CD4-positive, CD25-positive, alpha-beta regulatory T cell (primary cell): ENCODE measurements at regions not wholly inside any gene's neighbourhood (a gene's known extent, or its start where the extent isn't known, plus 50 kb on each side); places are given as distances from the start of the nearest gene placed in this dataset.

ENCODE experiments used
- ATAC-seq, 2 donors: fragments of 150-1000 bp; cut with Tn5 transposase; one replicate each; pipeline ENCODE4 v1.10.0; 2021; ENCODE audit warnings: low read depth in 2 of 2, moderate number of reproducible peaks in 2 of 2, moderate library complexity in 1 of 2
- DNase-seq, 3 donors: peaks; one replicate each; pipeline versions ENCODE4 v3.0.0 to v3.0.0-alpha.2; 2012 to 2022; ENCODE audit warnings: mixed read lengths in 1 of 3
- H3K27ac ChIP-seq: one replicate; pipeline ENCODE4 v1.7.0; 2013; ENCODE audit warnings: mild to moderate bottlenecking, low read length; ENCODE audit not compliant: insufficient read depth, poor library complexity, severe bottlenecking
- H3K27me3 ChIP-seq: one replicate; pipeline ENCODE4 v1.7.0; 2013; ENCODE audit warnings: low read length; ENCODE audit not compliant: control insufficient read depth, insufficient read depth
- H3K36me3 ChIP-seq: one replicate; pipeline ENCODE4 v1.7.0; 2013; ENCODE audit warnings: mild to moderate bottlenecking, low read length, moderate library complexity; ENCODE audit not compliant: control insufficient read depth, insufficient read depth
- H3K4me1 ChIP-seq: 2 replicates; pipeline ENCODE4 v1.7.0; 2013; ENCODE audit warnings: mild to moderate bottlenecking, low read length; ENCODE audit not compliant: insufficient read depth, control insufficient read depth, poor library complexity, severe bottlenecking
- H3K4me3 ChIP-seq: one replicate; pipeline ENCODE4 v1.7.0; 2013; ENCODE audit warnings: low read depth, mild to moderate bottlenecking, low read length, moderate library complexity
- H3K9me3 ChIP-seq, 2 experiments: 1 replicate in 1 of 2; 2 replicates in 1 of 2; pipeline ENCODE4 v1.7.0; 2013; ENCODE audit warnings: low read length in 2 of 2, mild to moderate bottlenecking in 1 of 2, moderate library complexity in 1 of 2; ENCODE audit not compliant: control insufficient read depth in 2 of 2
- H3K27ac Mint-ChIP-seq, 3 donors: one replicate each; pipeline ENCODE4 v1.8.0; 2020 to 2022; ENCODE audit warnings: mild to moderate bottlenecking in 3 of 3, mixed read lengths in 3 of 3, moderate library complexity in 2 of 3
- H3K27me3 Mint-ChIP-seq: one replicate; pipeline ENCODE4 v1.8.0; 2022; ENCODE audit warnings: mild to moderate bottlenecking, mixed read lengths
- H3K36me3 Mint-ChIP-seq: one replicate; pipeline ENCODE4 v1.8.0; 2020; ENCODE audit warnings: mixed read lengths
- H3K4me1 Mint-ChIP-seq, 4 donors: one replicate each; pipeline ENCODE4 v1.8.0; 2020 to 2022; ENCODE audit warnings: mixed read lengths in 4 of 4, mild to moderate bottlenecking in 1 of 4
- H3K4me3 Mint-ChIP-seq, 4 donors: one replicate each; pipeline ENCODE4 v1.8.0; 2020 to 2022; ENCODE audit warnings: mild to moderate bottlenecking in 4 of 4, mixed read lengths in 4 of 4, moderate library complexity in 3 of 4
- H3K9me3 Mint-ChIP-seq, 7 donors: one replicate each; pipeline ENCODE4 v1.8.0; 2020 to 2022; ENCODE audit warnings: mixed read lengths in 7 of 7, mild to moderate bottlenecking in 3 of 7, moderate library complexity in 2 of 7

DNA sequence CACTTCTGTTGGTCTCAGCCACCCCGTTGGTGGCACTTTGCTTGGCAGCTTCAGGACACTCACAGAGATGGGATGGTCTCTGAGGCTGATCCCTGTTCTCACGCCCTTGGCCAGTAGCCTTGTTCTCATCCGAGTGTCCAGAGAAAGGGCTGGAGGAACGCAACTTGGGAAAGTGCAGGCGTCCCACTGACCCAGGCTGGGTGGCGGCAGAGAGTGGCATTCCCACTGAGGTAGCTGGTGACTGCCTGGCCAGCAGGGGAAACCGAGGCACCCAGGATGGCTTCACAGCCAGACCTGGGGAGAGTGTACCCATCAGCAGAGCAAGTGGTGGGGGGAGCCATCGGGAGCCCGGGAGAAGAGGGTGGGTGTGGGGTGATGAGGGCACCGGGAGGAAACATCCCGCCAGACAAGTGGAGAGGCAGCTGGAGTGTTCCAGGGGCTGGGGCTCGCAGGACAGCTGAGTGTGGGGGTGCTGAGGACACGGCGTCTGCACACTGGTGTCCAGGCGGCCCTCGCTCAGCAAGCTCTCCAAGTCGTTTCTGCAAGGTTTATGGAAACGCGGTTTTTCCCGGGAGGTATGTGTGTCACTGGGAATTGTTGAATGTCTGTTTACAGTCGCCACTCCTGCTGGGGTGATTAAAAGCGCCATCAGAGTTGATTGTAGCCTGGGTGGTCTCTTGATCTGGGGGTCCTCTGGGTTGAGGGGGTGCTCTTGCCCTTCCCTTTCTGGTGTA lies 97.8 kb downstream of the SIK1 start:
- no peaks in the 10 kb centered on the region for H3K36me3 ChIP-seq
- H3K27ac ChIP-seq = no peak overlapping the region
- peaks cover 0 to 9% (median 5%) of the 10 kb centered on the region in 4 donors for H3K4me1 Mint-ChIP-seq
- no peak for DNase-seq
- no peaks in the 10 kb centered on the region for H3K27me3 Mint-ChIP-seq
- H3K9me3 ChIP-seq = no peaks in the 10 kb centered on the region
- no peak for ATAC-seq
- no peak overlapping the region for H3K4me3 ChIP-seq
- H3K4me1 ChIP-seq = no peaks in the 10 kb centered on the region
- no peak overlapping the region for H3K4me3 Mint-ChIP-seq
- no peaks in the 10 kb centered on the region for H3K27me3 ChIP-seq
- H3K36me3 Mint-ChIP-seq = no peaks in the 10 kb centered on the region
- peaks cover 0 to 1% (median 0%) of the 10 kb centered on the region in 7 donors for H3K9me3 Mint-ChIP-seq
- H3K27ac Mint-ChIP-seq = peak overlapping the region in 1 of 3 donors; percentile 26

DNA sequence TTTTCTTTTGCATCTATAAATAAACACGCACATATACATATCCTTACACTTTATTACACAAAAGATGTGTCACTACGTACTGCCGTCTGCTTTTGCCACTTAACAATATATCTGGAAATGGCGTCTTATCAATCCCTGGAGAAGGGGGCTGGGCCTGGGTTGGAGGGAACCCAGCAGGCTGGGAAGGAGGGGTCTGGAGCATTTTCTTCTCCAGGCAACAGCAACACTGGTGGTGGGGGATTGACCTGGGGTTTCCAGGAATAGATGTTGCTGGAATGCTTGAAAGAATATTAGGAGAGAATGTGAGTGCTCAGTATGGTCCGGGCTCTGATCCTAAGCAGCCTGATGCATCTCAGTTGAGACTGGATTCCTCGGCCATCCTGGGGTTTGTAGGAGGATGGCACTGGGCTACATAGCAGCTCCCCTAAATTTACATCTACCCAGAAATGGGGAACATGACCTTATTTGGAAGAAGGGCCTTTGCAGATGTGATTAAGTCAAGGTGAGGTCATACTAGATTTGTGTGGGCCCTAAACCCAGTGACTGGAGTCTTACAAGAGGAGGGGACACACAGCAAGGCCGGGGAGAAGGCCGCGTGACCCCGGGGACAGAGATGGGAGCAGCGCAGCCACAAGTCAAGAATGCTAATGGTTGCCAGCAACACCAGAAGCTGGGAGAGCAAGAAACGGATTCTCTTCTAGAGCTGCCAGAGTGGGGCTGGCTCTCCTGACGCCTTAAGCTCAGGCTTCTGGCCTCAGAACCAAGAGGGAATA lies 98.6 kb downstream of the SIK1 start:
- Histone ChIP-seq H3K4me3 (no peak overlapping the region), H3K27ac (no peak overlapping the region), H3K27me3 (no peaks in the 10 kb centered on the region), H3K36me3 (no peaks in the 10 kb centered on the region), H3K9me3 (no peaks in the 10 kb centered on the region), H3K4me1 (no peaks in the 10 kb centered on the region)
- H3K4me1 Mint-ChIP-seq = peaks cover 0 to 9% (median 5%) of the 10 kb centered on the region in 4 donors
- H3K27ac Mint-ChIP-seq = peak overlapping the region in 1 of 3 donors; percentile 53
- DNase-seq (no peak), ATAC-seq (no peak)
- peaks cover 0 to 1% (median 0%) of the 10 kb centered on the region in 7 donors for H3K9me3 Mint-ChIP-seq
- H3K36me3 Mint-ChIP-seq = no peaks in the 10 kb centered on the region
- no peak overlapping the region for H3K4me3 Mint-ChIP-seq
- no peaks in the 10 kb centered on the region for H3K27me3 Mint-ChIP-seq

DNA sequence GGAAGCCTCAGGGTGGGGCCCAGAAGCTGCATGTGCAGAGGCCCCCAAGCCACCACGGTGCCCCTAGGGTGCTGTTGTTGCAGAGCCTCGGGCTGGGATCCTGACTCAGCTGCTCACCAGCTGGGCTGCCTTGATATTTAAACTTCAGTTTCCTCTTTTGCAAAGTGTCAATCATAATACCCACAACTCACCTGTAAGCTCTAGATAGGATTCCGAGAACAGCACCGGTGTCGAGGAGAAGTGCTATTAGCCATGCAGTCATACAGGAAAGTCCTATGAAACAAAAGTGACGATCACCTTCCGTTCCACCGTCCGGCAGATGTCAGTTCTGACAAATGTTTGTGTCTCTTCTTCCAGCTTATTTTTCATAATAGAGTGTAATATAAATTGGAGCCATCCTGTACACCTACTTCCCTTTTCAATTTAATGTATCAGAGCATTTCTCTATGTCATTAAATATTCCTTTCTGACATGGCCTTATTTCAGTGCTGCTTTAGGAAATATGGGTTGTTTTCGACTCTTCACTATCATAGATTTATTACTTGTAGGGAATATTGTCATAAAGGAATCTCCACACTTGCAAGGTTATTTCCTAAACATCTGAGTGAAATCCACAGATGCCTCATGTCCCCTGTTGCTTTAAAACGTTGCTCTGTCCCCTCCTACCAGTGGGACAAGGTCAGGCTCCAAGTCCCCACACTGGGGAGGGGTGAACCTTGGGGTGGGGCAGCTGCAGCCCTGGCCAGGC lies 100.8 kb downstream of the SIK1 start:
- no peak overlapping the region for H3K4me3 Mint-ChIP-seq
- DNase-seq (peak in 1 of 3 donors; percentile 91), ATAC-seq (peak; percentile 67 to 76)
- Histone ChIP-seq H3K4me1 (no peaks in the 10 kb centered on the region), H3K4me3 (no peak overlapping the region), H3K27me3 (no peaks in the 10 kb centered on the region), H3K36me3 (no peaks in the 10 kb centered on the region), H3K9me3 (no peaks in the 10 kb centered on the region), H3K27ac (no peak overlapping the region)
- H3K9me3 Mint-ChIP-seq = peaks cover 0 to 1% (median 0%) of the 10 kb centered on the region in 7 donors
- no peaks in the 10 kb centered on the region for H3K27me3 Mint-ChIP-seq
- peak overlapping the region in 2 of 3 donors; percentile 2 to 80 for H3K27ac Mint-ChIP-seq
- H3K36me3 Mint-ChIP-seq = no peaks in the 10 kb centered on the region
- peaks cover 0 to 9% (median 5%) of the 10 kb centered on the region in 4 donors for H3K4me1 Mint-ChIP-seq

DNA sequence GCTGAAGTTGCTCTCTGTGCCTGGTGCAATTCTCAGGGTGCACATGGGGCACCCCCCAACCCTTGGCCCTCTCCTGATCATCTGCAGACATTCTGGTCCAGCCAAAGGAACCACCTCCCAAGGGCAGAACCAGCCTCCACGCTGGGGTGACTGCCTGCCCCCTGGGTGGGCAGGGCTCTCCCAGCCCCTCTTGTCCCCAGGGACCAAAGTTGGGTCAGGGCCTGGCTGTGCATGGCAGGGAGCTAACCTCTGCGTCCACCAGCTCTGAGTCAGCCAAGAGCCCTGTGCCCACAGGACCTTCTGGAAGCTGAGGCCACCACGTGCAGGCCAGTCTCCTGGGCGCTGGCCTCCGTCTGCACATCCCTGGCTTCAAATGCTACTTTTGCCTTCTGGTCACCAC lies 101.9 kb downstream of the SIK1 start:
- no peaks in the 10 kb centered on the region for H3K36me3 Mint-ChIP-seq
- DNase-seq = no peak
- Histone ChIP-seq H3K4me1 (no peaks in the 10 kb centered on the region), H3K4me3 (no peak overlapping the region), H3K36me3 (no peaks in the 10 kb centered on the region), H3K27ac (no peak overlapping the region), H3K9me3 (no peaks in the 10 kb centered on the region), H3K27me3 (no peaks in the 10 kb centered on the region)
- no peak for ATAC-seq
- no peak overlapping the region for H3K4me3 Mint-ChIP-seq
- no peak overlapping the region for H3K27ac Mint-ChIP-seq
- H3K4me1 Mint-ChIP-seq = peaks cover 0 to 9% (median 5%) of the 10 kb centered on the region in 4 donors
- peaks cover 0 to 1% (median 0%) of the 10 kb centered on the region in 7 donors for H3K9me3 Mint-ChIP-seq
- peaks cover under 1% of the 10 kb centered on the region for H3K27me3 Mint-ChIP-seq

DNA sequence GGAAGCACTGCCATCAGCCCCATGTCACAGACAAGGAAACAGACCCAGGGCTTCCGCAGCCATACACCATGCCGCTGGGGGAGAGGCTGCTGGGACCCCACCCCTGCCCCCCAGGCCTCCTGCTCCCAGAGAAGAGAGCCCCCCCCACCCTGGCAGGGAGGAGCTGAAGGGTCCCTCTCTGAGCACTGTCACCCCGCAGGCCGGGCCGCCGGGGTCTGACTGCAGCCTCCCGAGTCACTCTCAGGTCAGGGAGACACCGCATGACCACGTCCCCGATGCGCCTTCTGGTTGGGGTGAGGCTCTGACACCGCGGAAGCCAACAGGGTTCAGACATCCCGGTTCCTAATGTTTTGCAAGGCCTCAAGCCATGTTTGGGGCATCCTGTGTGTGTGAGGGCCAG lies 102.3 kb downstream of the SIK1 start:
- ATAC-seq (no peak), DNase-seq (no peak)
- Histone ChIP-seq H3K27me3 (no peaks in the 10 kb centered on the region), H3K9me3 (no peaks in the 10 kb centered on the region), H3K36me3 (no peaks in the 10 kb centered on the region), H3K4me3 (no peak overlapping the region), H3K4me1 (no peaks in the 10 kb centered on the region), H3K27ac (no peak overlapping the region)
- H3K27ac Mint-ChIP-seq = no peak overlapping the region
- H3K4me1 Mint-ChIP-seq = peaks cover 0 to 9% (median 5%) of the 10 kb centered on the region in 4 donors
- H3K9me3 Mint-ChIP-seq = peaks cover 0 to 1% (median 0%) of the 10 kb centered on the region in 7 donors
- no peak overlapping the region for H3K4me3 Mint-ChIP-seq
- peaks cover 4% of the 10 kb centered on the region for H3K27me3 Mint-ChIP-seq
- H3K36me3 Mint-ChIP-seq = no peaks in the 10 kb centered on the region

DNA sequence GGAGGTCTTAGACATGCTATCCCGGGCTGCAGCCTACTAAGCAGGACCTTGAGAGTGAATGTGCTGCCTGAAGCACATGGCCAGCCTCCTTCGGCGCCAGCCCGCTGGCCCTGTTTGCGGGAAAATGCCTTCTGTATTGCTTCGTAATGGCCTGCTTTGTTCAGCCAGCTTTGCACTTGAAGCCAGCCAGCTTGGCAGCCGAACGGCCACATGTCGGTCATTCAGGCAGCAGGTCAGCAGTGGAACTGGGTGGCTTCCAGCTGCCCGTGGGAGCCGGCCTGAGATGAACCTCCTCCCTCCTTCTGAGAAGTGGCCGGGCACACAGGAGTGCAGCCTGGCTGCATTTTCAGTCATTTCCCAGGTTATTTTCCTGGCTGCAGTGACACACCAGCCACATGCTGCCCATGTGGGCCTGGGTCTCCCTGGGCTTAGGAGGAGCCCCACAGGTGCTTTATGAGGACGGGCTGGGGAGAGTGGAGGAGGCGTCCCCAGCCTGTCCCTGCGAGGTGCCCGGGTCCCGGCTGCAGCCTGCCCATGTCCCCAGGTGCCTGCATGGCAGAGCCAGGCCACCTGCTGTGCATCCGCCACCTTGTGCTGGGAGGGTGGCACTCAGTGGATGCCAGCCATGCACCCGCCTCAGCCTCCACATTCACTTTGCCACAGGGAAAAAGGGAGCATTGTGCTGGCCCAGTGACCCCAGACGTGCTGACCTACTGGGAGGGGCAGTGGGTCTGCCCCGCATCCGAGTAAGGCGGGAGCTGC lies 103.5 kb downstream of the SIK1 start:
- H3K36me3 Mint-ChIP-seq = no peaks in the 10 kb centered on the region

DNA sequence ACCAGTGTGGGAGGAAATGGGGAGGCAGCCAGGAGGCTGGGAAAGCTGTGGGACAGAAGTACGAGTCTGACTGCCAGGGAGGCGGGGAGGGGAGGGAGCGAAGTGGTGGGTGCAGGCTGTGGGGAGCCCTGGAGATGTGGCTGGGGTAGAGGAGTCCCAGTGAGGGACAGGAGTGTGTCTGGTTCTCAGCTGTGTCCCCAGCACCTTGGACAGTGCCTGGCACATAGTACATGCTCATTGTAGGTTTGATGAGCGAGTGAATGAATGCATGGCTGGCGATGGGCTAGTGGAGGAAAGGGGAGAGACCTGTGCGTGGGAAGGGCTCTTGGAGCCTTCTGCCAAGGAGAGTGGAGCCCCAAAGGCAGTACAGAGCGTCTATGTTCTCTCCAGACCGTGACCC lies 104.1 kb downstream of the SIK1 start:
- Mint-ChIP-seq H3K27ac (no peak overlapping the region), H3K4me1 (peaks cover 0 to 9% (median 5%) of the 10 kb centered on the region in 4 donors), H3K9me3 (peaks cover 0 to 1% (median 0%) of the 10 kb centered on the region in 7 donors), H3K27me3 (peaks cover 4% of the 10 kb centered on the region), H3K36me3 (no peaks in the 10 kb centered on the region), H3K4me3 (no peak overlapping the region)
- no peak overlapping the region for H3K4me3 ChIP-seq
- DNase-seq = no peak
- H3K27ac ChIP-seq = no peak overlapping the region
- H3K27me3 ChIP-seq = no peaks in the 10 kb centered on the region
- H3K36me3 ChIP-seq = no peaks in the 10 kb centered on the region
- H3K4me1 ChIP-seq = no peaks in the 10 kb centered on the region
- no peaks in the 10 kb centered on the region for H3K9me3 ChIP-seq
- ATAC-seq = no peak

More for the DNA sequence above, 103.5 kb downstream of the SIK1 start:
- peaks cover 4% of the 10 kb centered on the region for H3K27me3 Mint-ChIP-seq
- H3K36me3 ChIP-seq = no peaks in the 10 kb centered on the region
- no peaks in the 10 kb centered on the region for H3K27me3 ChIP-seq
- no peak overlapping the region for H3K4me3 Mint-ChIP-seq
- H3K27ac ChIP-seq = no peak overlapping the region
- ATAC-seq (no peak), DNase-seq (no peak)
- no peaks in the 10 kb centered on the region for H3K9me3 ChIP-seq
- no peak overlapping the region for H3K27ac Mint-ChIP-seq
- no peaks in the 10 kb centered on the region for H3K4me1 ChIP-seq
- no peak overlapping the region for H3K4me3 ChIP-seq
- peaks cover 0 to 9% (median 5%) of the 10 kb centered on the region in 4 donors for H3K4me1 Mint-ChIP-seq
- peaks cover 0 to 1% (median 0%) of the 10 kb centered on the region in 7 donors for H3K9me3 Mint-ChIP-seq
